H4 (cell line): ENCODE measurements at regions not wholly inside any gene's neighbourhood (a gene's known extent, or its start where the extent isn't known, plus 50 kb on each side); places are given as distances from the start of the nearest gene placed in this dataset.

ENCODE experiments used
- DNase-seq: peaks from one replicate; pipeline ENCODE4 v3.0.0-alpha.2; 2015; ENCODE audit warnings: low spot score

DNA sequence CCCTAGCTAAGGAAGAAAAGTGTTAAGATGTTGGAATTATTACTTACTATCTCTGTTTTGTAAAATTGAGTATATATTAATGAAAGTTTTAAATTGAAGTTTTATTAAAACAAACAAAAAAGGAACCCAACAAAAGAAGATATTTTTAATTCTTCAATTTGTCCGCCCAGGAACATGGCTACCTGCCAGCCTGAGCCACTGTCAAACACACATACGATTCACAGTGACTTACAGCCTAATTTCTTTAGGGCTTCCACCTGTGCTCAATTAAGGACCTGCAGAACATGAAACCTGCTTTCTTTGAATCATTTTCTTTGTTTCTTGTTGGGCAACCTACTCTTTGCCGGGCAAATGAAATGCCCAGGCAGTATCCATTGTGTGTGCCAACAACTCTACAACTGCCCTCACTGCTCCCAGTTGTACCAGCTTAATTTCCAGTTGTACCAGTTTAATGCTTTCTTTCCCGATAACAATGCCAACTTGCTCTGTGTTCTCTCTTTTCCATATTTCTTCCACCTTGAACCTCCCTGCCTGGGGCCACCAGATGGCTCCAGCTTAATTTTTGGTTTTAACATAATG, 181.7 kb downstream of the GBA3 start:
- DNase-seq = no peak

GRCh38 chr4:22873899-22874298, 181.2 kb downstream of the GBA3 start:
- DNase-seq = no peak

- no peak for DNase-seq
Measured at GRCh38 chr4:22870847-22871449, 178.2 kb downstream of the GBA3 start.

DNA sequence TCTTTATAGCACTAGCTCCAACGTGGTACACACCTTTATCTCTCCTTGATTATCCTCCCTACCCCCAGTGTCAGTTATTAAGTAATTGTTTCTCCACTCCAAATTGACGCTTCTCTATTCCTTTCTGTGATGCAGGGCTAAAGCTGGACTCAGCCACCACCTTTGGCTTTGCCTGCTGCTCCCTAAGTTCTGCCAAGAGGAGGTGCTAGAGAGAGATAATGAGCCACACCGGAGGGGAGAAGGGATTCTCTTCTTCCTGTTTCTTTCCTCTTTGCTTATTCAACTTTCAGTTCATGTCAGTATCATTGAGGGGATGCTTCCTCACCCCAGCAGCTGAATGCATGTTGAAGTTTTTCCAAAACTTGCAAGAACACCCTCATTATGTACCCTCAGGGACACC, 176.5 kb downstream of the GBA3 start:
- peak; percentile 7 for DNase-seq
